ENCODE measurements at regions not wholly inside any gene's neighbourhood (a gene's known extent, or its start where the extent isn't known, plus 50 kb on each side); places are given as distances from the start of the nearest gene placed in this dataset.

GRCh38 chr2:193900292-193900691, 1705.6 kb upstream of the TMEFF2 start:
- CTCF ChIA-PET: no interaction called here
- POLR2A ChIA-PET: no interaction called here
- Mint-ChIP-seq H3K27ac (no peak overlapping the region), H3K27me3 (ENCODE audit: low read depth) (no peaks in the 10 kb centered on the region), H3K4me1 (peaks cover 16% of the 10 kb centered on the region), H3K9me3 (no peaks in the 10 kb centered on the region), H3K4me3 (no peak overlapping the region), H3K36me3 (no peaks in the 10 kb centered on the region)
- DNase-seq (ENCODE audit: low spot score) (no peak), ATAC-seq (no peak)
- TF ChIP-seq SOX15 (CRISPR knock-in tag; IDR thresholded peaks at IDR 0.05) (no peak), MLX (CRISPR knock-in tag; IDR thresholded peaks at IDR 0.05) (no peak), ZNF416 (CRISPR knock-in tag; IDR thresholded peaks at IDR 0.05) (no peak), ETV6 (CRISPR knock-in tag; IDR thresholded peaks at IDR 0.05) (no peak), KAT7 (CRISPR knock-in tag; IDR thresholded peaks at IDR 0.05; ENCODE audit: borderline replicate concordance) (no peak), EMX1 (CRISPR knock-in tag; IDR thresholded peaks at IDR 0.05) (no peak), ZSCAN18 (CRISPR knock-in tag; IDR thresholded peaks at IDR 0.05) (no peak), ATF2 (CRISPR knock-in tag; IDR thresholded peaks at IDR 0.05; ENCODE audit: borderline replicate concordance, low read depth) (no peak), TEAD1 (CRISPR knock-in tag; IDR thresholded peaks at IDR 0.05) (no peak), ZNF671 (CRISPR knock-in tag; IDR thresholded peaks at IDR 0.05) (no peak), NR3C1 (CRISPR knock-in tag; conservative IDR thresholded peaks at IDR 0.05; ENCODE audit: low read depth) (no peak), ZNF263 (CRISPR knock-in tag; IDR thresholded peaks at IDR 0.05; ENCODE audit: low read depth) (no peak), ZNF219 (CRISPR knock-in tag; IDR thresholded peaks at IDR 0.05; ENCODE audit: borderline replicate concordance) (no peak), ZNF121 (CRISPR knock-in tag; IDR thresholded peaks at IDR 0.05) (no peak), MYBL2 (CRISPR knock-in tag; IDR thresholded peaks at IDR 0.05) (no peak), RELA (CRISPR knock-in tag; IDR thresholded peaks at IDR 0.05; ENCODE audit: borderline replicate concordance) (no peak), OVOL2 (CRISPR knock-in tag; IDR thresholded peaks at IDR 0.05; ENCODE audit: borderline replicate concordance) (no peak), CDX4 (CRISPR knock-in tag; IDR thresholded peaks at IDR 0.05; ENCODE audit: borderline replicate concordance) (no peak)

GRCh38 chr2:193895226-193895625, 1700.5 kb upstream of the TMEFF2 start:
- Mint-ChIP-seq H3K9me3 (no peaks in the 10 kb centered on the region), H3K27ac (no peak overlapping the region), H3K27me3 (ENCODE audit: low read depth) (no peaks in the 10 kb centered on the region), H3K36me3 (no peaks in the 10 kb centered on the region), H3K4me1 (peaks cover 4% of the 10 kb centered on the region), H3K4me3 (no peak overlapping the region)
- DNase-seq (ENCODE audit: low spot score): no peak
- CTCF ChIA-PET: no interaction called here
- ATAC-seq: no peak
- POLR2A ChIA-PET: no interaction called here
- no peak for TF ChIP-seq E2F5 (CRISPR knock-in tag; IDR thresholded peaks at IDR 0.05)
- TF ChIP-seq ETV6 (CRISPR knock-in tag; IDR thresholded peaks at IDR 0.05): no peak
- no peak for TF ChIP-seq JAZF1 (CRISPR knock-in tag; IDR thresholded peaks at IDR 0.05)
- TF ChIP-seq TEAD1 (CRISPR knock-in tag; IDR thresholded peaks at IDR 0.05): no peak
- no peak for TF ChIP-seq HMGA2 (CRISPR knock-in tag; IDR thresholded peaks at IDR 0.05)
- TF ChIP-seq ZNF532 (CRISPR knock-in tag; IDR thresholded peaks at IDR 0.05; ENCODE audit: borderline replicate concordance): no peak
- no peak for TF ChIP-seq ZNF138 (CRISPR knock-in tag; conservative IDR thresholded peaks at IDR 0.05)
- TF ChIP-seq CREB1 (CRISPR knock-in tag; IDR thresholded peaks at IDR 0.05): no peak
- no peak for TF ChIP-seq E2F1 (CRISPR knock-in tag; IDR thresholded peaks at IDR 0.05)
- TF ChIP-seq CREM (CRISPR knock-in tag; IDR thresholded peaks at IDR 0.05): no peak
- TF ChIP-seq SP1 (CRISPR knock-in tag; conservative IDR thresholded peaks at IDR 0.05): no peak
- no peak for TF ChIP-seq IRF2 (CRISPR knock-in tag; IDR thresholded peaks at IDR 0.05; ENCODE audit: borderline replicate concordance, low read depth)
- no peak for TF ChIP-seq SOX15 (CRISPR knock-in tag; IDR thresholded peaks at IDR 0.05)

Data from WTC11 (cell line).